GM19099 (cell line): ENCODE measurements at regions not wholly inside any gene's neighbourhood (a gene's known extent, or its start where the extent isn't known, plus 50 kb on each side); places are given as distances from the start of the nearest gene placed in this dataset.

Experiments used
- POLR2A ChIP-seq: IDR thresholded peaks from 3 replicates; pipeline ENCODE4 v1.6.1; 2011; ENCODE audit warnings: low read depth; ENCODE audit not compliant: insufficient read length; ENCODE audit errors: extremely low read depth

GRCh38 chr6:120945905-120946594 is 388.2 kb downstream of the TBC1D32 start:
- TF ChIP-seq POLR2A: no peak

GRCh38 chr6:120938876-120939472 is 395.3 kb downstream of the TBC1D32 start:
- no peak for TF ChIP-seq POLR2A

GRCh38 chr6:120938164-120938875 is 396.0 kb downstream of the TBC1D32 start:
- TF ChIP-seq POLR2A: no peak

GRCh38 chr6:120935908-120936307 is 398.4 kb downstream of the TBC1D32 start:
- no peak for TF ChIP-seq POLR2A

- TF ChIP-seq POLR2A: no peak
Observed at GRCh38 chr6:120935016-120935415, 399.3 kb downstream of the TBC1D32 start.

GRCh38 chr6:120924214-120924613 is 410.1 kb downstream of the TBC1D32 start:
- TF ChIP-seq POLR2A: no peak

- TF ChIP-seq POLR2A: no peak
Observed at GRCh38 chr6:120918137-120918536, 416.1 kb downstream of the TBC1D32 start.

- no peak for TF ChIP-seq POLR2A
Observed at GRCh38 chr6:120916844-120917243, 417.4 kb downstream of the TBC1D32 start.

GRCh38 chr6:120913486-120913885 is 420.8 kb downstream of the TBC1D32 start:
- no peak for TF ChIP-seq POLR2A

- TF ChIP-seq POLR2A: no peak
Observed at GRCh38 chr6:120908767-120909166, 425.5 kb downstream of the TBC1D32 start.

GRCh38 chr6:120903836-120904235 is 430.4 kb downstream of the TBC1D32 start:
- no peak for TF ChIP-seq POLR2A

- TF ChIP-seq POLR2A: no peak
Observed at GRCh38 chr6:120899932-120900331, 434.3 kb downstream of the TBC1D32 start.

- no peak for TF ChIP-seq POLR2A
Observed at GRCh38 chr6:120894077-120894476, 440.2 kb downstream of the TBC1D32 start.

- TF ChIP-seq POLR2A: no peak
Observed at GRCh38 chr6:120876931-120877330, 457.3 kb downstream of the TBC1D32 start.

- no peak for TF ChIP-seq POLR2A
Observed at GRCh38 chr6:120876424-120876823, 457.9 kb downstream of the TBC1D32 start.

- TF ChIP-seq POLR2A: no peak
Observed at GRCh38 chr6:120875900-120876299, 458.4 kb downstream of the TBC1D32 start.
